HG02970 (cell line): ENCODE measurements at regions not wholly inside any gene's neighbourhood (a gene's known extent, or its start where the extent isn't known, plus 50 kb on each side); places are given as distances from the start of the nearest gene placed in this dataset.

Experiments
- ATAC-seq: cut with Tn5 transposase; IDR thresholded peaks from one replicate; pipeline ENCODE4 v1.9.1; 2021; ENCODE audit warnings: mild to moderate bottlenecking, moderate library complexity, moderate number of reproducible peaks; ENCODE audit not compliant: unreplicated experiment, low FRiP score

DNA sequence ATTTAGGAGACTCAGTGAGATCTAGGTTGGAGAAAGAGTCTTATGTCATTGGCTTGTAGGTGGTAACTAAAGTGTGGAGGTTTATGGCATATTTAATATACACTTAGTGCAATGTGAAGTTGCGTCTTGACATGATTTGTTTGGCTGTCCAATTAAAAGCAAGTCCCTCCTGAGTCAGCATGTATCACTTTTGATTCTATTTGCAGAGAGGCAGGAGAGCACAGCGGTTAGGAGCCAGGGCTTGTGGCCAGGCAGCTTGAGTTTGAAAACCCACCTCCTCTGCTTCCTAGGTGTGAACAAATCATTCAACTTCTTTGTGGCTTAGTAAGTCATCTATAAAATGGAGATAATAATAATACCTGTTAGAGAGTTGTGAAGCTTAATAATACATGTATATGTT, 68.5 kb upstream of the OTX2 start:
- ATAC-seq, result no peak

DNA sequence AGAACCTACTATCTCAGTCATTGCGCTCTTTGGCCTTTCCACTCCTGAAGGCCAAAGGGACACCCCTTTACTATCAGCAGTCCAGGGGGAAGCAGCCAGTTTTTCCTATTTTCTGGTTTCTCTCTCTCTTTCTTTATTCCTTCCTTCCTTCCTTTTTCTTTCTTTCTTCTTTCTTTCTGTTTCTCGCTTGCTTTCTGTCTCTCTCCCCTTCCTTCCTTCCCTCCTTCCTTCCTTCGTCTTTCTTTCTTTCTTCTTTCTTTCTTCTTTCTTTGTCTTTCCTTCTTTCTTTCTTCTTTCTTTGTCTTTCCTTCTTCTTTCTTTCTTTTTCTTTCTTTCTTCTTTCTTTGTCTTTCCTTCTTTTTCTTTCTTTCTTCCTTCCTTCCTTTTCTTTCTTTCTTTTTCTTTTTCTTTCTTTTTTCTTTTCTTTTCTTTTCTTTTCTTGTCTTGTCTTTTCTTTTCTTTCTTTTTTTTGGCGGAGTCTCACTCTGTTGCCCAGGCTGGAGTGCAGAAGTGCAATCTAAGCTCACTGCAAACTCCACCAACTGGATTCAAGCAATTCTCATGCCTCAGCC, 64.9 kb upstream of the OTX2 start:
- no peak for ATAC-seq

DNA sequence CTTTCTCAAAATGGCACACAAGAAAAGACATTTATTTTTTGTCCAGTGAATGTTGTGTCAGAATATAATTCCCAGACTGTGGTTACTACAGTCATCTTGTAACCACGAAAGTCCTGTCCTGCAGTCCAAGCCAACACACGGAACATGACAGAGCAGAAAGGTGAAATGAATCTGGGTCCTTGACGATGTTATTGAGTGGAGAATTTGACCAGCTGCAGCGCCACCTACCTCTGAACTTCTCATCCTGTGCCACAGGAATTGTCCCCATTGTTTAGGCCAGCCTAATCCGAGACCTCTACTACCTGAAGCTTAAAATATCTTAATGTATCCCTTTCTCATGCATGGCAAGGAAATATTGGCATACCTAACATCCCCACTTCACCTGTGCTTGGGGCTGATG, 64.1 kb upstream of the OTX2 start:
- ATAC-seq, result no peak

- ATAC-seq, result no peak
Observed at GRCh38 chr14:56870336-56870735, 60.1 kb upstream of the OTX2 start.

DNA sequence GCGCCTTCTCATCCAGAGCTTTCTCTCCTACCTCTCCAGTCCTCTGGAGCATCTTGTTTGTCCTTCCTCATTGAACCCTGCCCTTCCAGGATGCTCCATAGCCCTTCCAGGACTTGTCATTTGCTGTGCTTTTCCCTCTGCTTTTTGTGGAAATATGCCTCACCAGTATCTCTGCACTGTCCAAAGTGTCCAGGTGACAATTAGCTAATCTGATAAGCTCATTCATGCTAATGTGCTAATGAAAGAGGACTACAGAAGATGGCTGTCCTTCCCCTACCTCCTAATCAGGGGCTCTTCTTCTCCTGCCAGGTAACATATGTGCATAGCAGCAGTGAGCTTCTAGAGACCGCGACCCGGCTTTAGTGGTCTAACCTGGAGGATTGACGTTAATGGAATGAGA, 58.4 kb upstream of the OTX2 start:
- no peak for ATAC-seq

- no peak for ATAC-seq
Observed at GRCh38 chr14:56862836-56863235, 52.6 kb upstream of the OTX2 start.

DNA sequence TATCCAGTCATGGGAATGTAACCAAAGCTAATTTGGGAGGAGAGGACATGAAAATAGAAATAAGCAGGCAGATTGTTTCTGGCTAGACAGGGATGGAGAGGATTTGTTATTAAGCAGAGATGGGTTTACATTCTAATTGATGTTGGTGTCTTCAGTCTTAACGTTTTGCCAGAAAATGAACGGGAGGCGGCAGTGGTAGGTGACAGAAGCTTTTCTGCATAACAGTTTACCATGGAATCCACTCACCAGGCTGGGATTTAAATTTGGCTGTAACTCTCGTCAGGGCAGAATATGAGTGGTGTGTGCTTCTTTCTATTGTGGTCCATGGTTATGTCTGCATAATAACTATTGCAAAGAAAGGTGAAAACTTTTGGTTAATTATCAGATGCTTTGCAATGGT, 50.2 kb upstream of the OTX2 start:
- ATAC-seq, result no peak
